VCaP (cell line): ENCODE measurements at regions not wholly inside any gene's neighbourhood (a gene's known extent, or its start where the extent isn't known, plus 50 kb on each side); places are given as distances from the start of the nearest gene placed in this dataset.

ENCODE experiments used
- H3K27ac ChIP-seq: fragments of 450-650 bp; 2 replicates; pipeline ENCODE4 v1.5.1; 2017
- CTCF ChIP-seq: fragments of 450-650 bp; conservative IDR thresholded peaks from 2 replicates; pipeline ENCODE4 v1.5.1; 2017; ENCODE audit warnings: mild to moderate bottlenecking, moderate library complexity

- no peak overlapping the region for H3K27ac ChIP-seq
- TF ChIP-seq CTCF, result no peak
These were observed 52.7 kb upstream of the FAM20C start for GRCh38 chr7:139561-140243.

GRCh38 chr7:140996-141395 lies 51.4 kb upstream of the FAM20C start:
- H3K27ac ChIP-seq, result no peak overlapping the region
- no peak for TF ChIP-seq CTCF

- peak overlapping the region; percentile 56 for H3K27ac ChIP-seq
- TF ChIP-seq CTCF, result no peak
These were observed 50.0 kb upstream of the FAM20C start for GRCh38 chr7:142248-142941.
